NCI-H460 (cell line): ENCODE measurements at regions not wholly inside any gene's neighbourhood (a gene's known extent, or its start where the extent isn't known, plus 50 kb on each side); places are given as distances from the start of the nearest gene placed in this dataset.

ENCODE experiments used
- DNase-seq: peaks from one replicate; pipeline ENCODE4 v3.0.0-alpha.2; 2016; ENCODE audit warnings: low read depth; ENCODE audit errors: extremely low read depth

DNA sequence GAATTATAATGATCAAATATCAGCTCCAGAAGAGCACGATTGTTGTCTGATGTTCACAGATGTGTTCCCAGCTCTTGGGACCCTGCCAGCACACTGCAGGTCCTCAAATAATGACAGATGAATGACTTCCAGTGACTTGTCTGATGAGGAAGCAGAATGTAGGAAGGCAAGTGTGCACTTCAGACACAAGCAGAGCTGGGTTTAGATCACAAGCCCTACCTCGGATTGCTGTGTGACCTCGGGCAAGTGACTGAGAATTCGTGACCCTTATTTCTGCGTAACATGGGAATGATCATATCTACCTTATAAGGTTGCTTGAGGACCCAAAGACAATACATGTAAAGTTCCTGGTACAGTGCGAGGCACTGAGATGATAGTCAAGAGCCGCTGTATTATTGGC, 182.2 kb downstream of the ABCC12 start:
- DNase-seq = no peak

DNA sequence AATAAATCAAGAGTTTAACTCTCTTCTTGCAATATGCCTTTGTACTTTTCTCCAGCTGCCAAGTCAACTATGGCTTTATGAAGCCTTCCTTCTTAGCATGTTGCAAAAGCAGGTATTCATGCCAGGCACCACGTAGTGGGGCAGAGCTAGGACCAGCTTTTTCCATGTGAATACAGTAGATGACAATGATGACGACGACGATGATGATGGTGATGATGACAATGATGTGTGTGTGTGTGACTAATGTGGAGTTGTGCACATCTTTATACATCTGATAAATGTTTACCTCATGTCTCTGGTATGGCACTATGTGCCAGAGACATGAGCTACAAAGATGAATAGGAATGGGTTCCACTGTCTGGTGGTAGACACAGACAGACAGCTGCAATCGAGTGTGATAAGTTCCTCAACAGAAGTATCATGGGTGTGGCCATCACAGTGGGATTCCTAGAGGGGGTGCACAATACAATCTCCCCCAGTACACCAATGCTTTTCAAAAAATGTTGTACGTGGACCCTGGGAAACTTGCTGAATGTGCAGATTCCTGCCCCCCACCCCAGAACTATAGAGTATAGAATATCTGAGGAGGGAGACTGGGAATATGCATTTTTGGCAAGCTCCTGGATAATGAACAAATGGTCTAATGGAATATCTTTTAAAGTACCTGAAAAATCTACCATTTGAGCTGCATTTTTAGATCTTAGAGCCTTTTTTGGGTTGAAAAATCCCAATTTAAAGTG, 183.4 kb downstream of the ABCC12 start:
- no peak for DNase-seq

DNA sequence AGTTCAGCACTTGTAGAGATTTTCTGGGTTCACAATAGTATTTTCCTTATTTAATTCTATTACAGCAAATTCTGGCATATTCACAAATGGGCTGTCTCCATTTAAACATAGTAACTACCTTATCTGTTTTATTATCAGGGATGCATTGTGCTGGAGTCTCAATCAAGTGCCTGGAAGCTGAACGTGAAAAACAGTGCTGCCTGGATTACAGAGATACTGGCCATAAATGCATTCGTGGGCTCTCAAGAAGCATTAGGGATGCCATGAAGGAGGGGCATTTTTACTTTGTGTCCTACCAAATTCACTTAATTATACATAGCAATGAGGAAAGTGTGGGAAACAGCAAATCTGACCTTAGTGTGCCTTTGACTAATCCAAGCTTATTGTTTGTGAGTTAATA, 184.6 kb downstream of the ABCC12 start:
- DNase-seq = no peak

DNA sequence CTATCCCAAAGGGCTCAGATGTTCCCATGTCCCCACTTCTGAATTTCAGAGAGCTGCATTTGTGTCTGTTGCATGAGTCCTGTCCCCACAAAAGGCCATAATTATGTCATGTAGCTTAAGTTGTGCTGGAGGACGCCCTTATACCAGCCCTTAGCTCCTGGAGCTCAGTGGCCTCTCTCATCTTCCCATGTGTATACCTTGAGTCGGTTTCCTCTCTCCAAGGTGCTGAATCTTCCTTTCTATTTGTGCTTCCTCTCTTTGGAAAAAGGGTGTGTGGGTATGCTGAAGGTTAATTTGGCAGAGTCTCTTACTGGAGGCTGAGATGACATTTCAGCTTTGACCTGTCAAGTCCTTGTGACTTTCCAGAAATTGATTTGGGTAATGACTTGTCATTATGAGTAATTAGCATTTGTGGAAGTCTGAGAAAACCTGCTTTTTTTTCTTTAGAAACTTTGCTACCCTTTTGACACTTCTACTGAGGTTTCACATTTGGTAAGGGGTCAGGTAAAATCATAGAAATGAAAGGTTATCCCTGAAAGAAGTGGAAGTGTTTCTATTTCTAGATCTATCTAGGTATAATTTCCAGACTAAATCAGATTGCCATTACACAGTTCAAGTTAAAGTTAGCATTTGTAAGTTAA, 185.4 kb downstream of the ABCC12 start:
- peak; percentile 35 for DNase-seq

DNA sequence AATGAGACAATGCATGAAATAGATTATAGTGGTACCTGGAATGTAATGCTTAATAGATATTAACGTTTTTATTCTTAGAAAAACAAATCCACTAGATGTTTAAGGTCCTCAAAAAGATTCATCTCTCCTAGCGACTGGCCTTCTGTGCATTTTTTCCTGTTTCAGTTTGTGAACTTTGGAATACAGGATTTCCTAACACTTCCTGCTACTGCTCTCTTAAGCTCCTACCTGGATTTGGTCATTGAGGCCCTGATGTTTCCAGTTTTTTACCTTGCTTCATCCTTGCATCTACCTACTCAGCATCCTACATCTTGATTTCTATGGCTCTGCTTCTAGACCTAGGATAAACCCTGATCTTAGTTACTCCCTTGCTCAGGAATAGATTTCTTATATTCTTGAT, 188.4 kb downstream of the ABCC12 start:
- no peak for DNase-seq

DNA sequence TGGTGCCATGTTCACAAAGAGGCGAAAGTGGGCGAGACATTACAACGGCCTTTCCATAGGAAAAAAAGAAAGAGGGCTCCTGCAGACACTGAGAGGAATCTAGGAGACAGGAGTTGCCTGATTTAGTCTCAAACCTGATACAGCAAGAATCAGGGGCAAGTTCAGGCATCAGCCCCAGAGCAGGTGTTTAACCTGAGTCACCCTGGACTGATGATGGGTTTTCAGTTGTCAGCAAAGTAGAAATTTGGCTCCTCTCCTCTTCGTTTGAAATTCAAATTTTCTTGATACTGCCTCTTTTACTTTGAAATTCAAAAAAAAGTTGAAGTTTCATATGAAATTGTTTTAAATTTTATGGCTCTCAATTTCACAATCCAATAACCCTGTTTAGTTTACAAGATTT, 189.5 kb downstream of the ABCC12 start:
- DNase-seq = no peak

DNA sequence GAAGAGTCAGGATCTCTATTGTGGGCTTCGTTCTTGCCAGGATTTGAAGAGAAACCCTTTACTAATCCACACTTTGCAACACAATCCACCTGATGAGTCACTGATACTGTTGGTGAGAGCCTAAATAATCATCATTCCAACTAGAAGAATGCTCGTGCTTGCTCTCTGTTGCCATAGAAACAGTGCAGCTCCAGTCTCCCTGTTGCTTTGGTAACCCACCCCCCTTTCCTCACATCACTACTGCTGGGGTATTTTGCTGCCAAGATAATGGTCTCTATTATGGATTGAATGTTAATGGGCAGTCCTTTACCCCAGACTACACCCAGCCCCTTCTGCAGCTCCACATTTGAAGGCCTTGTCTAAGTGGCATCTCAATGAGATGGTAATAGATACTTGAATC, 190.4 kb downstream of the ABCC12 start:
- DNase-seq = no peak

DNA sequence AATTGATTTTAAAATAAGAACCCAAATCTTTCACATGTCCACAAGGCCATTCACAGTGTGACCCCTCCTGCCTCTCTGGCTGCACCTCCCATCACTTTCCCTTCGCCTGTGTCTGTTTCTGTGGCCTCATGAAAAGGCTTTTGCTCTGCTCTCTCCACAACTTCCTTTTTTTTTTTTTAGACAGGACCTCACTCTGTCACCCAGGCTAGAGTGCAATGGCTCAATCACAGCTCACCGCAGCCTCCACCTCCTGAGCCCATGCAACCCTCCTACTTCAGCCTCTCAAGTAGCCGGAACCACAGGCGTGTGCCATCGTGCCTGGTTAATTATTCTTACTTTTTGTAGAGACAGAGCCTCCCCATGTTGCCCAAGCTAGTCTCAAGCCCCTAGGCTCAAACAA, 197.1 kb downstream of the ABCC12 start:
- DNase-seq = no peak

DNA sequence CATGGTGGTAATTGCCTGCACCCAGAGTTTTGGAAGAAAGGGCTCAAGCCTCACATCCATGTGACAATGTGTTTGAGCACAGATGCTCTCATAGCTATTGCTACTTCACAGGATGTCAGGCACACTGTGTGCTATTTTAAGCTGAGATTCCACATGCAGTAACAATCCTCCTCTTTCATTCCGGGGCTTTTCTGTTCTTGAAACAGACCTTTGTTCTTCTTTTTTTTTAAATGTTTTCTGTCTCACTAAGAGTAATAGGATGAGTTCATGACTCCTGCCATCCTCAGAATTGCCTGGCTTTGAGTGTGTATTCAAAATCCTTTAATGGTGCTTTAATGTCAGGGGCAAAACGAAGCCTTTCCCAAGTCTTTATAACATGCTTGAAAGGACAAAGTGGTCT, 198.9 kb downstream of the ABCC12 start:
- DNase-seq = no peak

DNA sequence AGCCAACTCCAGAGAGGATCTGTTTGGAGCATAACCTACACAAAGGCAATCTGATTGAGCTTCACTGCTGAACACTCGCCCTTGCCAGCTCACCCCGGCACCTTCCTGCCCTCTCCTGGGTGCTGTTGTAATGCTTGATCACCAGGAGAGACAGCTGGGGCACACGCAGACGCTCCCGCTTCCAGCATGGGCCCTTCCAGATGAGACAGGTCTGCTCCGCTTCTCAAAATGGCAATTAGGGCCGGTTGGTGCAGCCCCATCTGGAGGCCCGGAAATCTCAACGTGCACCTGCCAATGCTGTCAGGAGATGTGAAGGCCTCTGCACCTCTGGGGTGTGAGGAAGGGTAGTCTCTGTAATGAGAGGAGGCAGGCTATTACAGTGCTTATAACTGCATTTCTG, 206.1 kb downstream of the ABCC12 start:
- no peak for DNase-seq

DNA sequence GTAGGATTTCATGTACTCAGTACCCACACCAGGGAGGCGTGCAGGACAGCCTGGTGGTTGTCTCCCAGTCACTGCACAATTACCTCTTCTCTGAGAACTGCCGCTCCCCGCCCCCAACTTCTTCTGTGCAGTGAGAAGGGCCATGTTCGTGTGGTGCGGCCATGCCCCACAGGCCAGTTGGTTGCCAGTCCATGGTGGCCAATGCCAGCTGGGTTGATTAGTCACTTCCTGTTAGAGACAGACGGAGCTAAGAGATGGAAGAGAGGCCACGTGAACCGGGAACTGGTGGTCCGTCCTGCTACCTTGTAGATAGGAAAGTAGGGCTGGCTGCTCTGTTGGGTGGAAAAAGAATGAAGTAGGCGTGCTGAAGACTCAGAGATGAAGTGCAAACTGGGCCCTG, 206.5 kb downstream of the ABCC12 start:
- no peak for DNase-seq

DNA sequence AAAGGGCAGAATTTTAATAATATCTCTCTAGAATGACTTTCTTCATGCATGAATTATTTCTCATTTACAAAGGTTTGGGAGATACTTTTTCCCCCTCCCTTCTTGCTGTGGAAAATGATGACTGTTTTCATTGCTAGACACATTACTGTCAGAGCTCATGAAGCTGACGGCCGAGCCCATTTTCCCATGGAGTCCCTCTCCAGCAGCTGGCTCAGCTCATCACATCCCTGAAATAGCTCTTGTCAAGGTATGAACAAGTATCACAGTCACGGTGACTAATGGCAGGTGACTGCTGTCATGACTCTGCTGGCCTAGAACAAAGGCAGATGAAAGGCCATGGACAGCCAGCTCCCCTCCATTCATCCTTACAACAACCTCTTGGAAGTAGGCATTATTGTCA, 208.1 kb downstream of the ABCC12 start:
- DNase-seq = no peak

DNA sequence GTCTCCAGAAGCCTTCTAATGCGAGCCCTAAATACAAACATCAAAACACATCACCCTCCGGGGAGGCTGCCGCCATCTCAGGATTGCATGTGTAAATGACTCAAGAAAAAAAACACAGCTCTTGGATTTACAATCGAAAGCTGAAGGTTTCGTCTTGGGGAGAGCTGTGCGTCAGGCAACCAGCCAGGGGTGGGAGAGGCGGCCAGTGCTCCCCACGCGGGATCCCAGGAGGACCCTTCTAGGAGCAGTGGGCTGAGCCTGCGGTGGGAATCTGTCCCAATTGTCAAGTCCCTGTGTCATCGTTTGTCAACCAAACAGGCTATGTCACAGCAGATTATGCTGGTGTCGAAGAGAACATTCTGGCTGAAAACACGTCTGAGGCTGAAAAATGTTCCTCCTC, 209.7 kb downstream of the ABCC12 start:
- no peak for DNase-seq

DNA sequence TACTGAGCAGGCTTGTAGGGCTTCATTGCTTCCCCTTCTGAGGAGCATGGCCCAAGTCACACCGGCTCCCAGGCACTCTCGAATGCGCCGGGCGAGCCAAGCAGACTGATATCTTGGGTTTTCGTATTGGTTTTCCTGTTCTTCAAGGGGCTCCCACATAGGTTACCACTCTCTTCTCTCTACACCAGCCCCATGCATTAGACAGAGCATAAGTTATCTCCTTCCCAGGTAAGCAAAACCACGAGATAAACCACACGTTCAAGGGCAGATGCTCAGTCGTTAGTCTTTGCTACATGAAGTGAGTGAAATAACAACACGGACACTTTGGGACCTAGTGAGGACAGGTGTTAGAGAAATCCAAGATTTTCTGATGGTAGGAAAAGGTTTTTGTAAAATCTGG, 211.2 kb downstream of the ABCC12 start:
- DNase-seq = no peak

DNA sequence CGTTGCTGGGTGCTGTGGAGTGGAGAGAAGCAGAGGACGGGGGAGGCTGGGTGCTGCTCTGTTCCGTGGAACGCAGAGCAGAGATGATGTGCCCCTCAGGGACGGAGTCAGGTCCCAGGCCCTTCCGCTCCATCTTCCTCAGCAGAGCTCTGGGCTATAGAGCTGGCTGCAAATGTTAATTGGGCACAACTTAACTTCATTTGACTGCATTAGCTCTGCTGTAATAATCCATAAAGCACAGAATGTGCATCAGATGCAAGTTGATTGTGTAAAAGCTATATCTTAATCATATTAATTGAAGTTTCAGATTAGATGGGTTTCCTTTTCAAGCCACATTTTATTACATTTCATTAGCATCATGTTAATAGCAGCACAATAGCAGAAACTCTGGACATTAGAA, 212.6 kb downstream of the ABCC12 start:
- DNase-seq = no peak

DNA sequence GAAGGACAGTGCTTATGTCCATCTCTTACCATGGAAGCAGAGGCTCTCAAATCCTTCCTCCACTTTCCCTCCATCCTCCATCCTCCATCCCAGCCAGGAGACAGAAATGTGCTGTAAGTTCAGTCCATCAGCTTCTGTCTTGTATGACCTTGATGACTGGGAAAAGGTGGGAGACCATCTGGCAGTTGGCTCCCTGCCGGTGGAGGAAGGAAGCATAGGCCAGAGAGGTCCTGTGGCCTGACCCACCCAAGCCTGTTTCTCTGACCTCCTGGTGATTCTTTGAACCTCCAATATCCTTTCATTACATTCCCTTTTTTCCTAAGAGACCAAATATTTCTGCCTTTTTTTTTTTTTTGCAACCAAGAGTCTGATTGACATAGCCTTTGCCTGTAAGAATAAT, 215.3 kb downstream of the ABCC12 start:
- no peak for DNase-seq

DNA sequence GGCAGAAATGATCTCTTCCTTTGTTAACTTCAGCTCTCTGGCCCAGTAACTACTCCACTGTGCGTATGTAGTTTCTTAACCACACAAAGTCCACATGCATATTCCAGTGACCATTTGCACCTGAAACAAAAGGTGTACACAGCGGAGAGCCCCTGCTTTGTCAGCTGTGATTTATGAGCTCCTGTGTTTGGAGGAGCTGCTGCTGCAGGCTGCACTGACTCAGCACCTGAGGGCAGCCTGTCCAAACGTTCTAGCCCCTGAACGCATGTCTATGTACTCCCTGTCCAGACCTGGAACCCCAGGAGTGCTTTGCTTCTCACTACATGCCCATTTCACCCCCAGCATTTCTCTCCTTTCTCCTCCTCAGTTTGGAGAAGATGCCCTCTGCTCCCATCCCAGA, 216.1 kb downstream of the ABCC12 start:
- no peak for DNase-seq

DNA sequence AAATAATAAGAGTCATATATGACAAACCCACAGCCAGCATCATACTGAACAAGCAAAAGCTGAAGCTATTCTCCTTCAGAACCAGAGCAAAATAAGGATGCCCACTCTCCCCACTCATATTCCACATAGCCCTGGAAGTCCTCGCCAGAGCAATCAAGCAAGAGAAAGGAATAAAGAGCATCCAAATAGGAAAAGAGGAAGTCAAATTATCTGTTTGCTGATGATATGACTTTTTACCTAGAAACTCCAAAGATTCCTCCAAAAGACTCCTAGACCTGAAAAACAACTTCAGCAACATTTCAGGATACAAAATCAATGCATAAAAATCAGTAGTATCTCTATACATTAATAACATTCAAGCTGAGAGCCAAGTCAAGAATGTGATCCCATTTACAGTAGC, 217.5 kb downstream of the ABCC12 start:
- DNase-seq = no peak

DNA sequence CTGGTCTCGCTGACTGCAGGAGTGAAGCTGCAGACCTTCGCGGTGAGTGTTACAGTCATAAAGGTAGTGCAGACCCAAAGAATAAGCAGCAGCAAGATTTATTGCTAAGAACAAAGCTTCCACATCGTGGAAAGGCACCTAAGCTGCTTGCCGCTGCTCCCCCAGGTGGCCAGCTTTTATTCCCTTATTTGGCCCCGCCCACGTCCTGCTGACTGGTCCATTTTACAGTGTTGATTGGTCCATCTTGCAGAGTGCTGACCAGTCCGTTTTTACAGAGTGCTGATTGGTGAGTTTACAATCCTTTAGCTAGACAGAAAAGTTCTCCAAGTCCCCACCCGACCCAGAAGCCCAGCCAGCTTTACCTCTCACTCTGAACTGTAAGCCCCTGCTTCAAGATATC, 227.8 kb downstream of the ABCC12 start:
- no peak for DNase-seq

DNA sequence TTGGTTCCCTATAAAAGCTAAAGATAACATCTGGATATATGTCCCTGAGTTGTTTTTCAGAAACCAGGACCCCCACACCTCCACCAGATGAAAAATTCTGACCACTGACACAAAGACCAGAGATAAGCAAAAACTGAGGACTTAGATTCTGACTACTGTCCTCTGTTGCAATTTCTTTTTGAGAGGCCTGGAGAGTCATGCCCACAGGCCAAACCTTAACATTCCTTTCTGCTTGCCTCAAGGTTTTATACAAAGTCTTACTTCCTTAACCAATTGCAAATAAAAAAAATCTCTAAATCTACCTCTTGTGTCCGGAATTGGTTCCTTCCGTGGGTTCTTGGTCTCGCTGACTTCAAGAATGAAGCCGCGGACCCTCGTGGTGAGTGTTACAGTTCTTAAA, 228.5 kb downstream of the ABCC12 start:
- no peak for DNase-seq

DNA sequence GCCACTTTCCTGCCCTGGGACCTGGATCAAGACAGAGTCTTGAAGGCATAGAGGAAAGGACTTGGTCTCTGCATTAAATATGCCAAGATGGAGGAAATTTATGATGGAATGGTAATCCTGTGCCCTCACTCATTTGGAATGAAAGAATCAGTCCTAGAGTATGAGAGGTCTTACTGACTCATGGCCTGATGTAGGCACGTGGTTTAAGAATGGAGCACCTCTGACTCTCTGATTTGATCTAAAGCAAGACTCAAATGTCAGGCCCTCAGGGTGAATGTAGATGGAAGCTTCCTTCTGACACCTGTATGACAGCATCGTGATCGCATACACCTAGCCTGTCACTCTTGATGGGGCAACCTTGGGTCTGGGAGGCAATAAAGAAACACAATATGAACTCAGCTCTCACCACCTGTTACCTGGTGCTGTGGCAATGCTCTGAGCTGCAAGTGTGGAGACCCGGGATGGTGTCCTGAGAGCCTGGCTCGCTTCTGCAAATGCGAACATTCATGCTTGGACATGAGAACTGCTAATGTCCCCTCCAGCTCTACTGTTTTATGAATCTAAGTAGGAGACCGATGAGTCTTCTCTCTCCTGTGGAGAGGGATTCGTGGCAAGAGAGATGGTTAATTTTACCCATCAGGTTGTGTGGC, 229.9 kb downstream of the ABCC12 start:
- DNase-seq = no peak

DNA sequence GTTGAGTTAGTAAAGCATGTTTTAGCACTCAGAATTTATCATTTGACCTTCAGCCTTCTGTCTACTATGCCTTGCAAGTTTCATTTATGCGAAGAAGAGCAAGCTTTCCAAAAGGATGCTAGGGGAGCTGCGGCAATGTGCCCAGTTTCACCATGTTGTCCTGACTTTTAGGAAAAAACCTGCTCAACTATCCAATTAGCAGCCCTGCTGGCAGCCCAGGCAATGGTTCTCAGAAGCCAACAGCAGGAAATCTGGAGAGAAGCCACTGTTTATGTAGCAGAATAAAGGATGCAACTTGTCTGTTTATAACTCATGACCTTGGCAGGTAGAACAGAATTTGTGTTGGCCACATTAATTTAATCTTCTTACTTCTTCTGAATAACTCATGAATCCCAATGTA, 230.8 kb downstream of the ABCC12 start:
- DNase-seq = no peak
